NCI-H226 (cell line): ENCODE measurements at regions not wholly inside any gene's neighbourhood (a gene's known extent, or its start where the extent isn't known, plus 50 kb on each side); places are given as distances from the start of the nearest gene placed in this dataset.

Experiments used
- DNase-seq: peaks from one replicate; pipeline ENCODE4 v3.0.0-alpha.2; 2015

- DNase-seq: no peak
These were observed 150.0 kb upstream of the CST7 start for GRCh38 chr20:24798930-24799705.

- no peak for DNase-seq
These were observed 149.0 kb upstream of the CST7 start for GRCh38 chr20:24799971-24800580.

DNA sequence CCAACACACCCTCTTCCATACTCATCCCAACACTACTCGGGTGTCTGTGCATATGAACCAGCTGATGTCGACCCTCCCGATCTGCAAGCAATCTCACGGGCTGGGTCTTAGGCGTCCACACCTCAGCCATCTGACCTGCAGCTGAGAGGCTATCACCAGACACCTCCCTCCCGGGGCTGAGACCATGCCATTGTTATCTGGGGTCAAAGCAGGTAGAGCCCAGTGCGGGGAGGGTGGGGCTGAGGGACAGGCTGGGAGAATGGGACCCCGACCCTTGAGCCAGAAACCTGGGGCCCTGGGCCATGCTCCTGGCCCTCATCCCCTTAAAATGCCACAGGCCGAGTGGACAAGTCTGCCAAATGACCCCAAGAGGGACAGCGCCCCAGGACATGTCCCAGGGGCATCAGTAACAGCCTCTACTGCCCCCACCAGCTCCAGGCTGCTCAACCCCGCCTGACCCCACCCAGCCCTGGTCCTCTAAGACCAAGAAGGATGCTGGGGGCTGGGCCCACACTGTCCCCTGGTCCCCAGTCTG lies 146.7 kb upstream of the CST7 start:
- DNase-seq: no peak

GRCh38 chr20:24804481-24805206 lies 144.4 kb upstream of the CST7 start:
- DNase-seq: no peak

DNA sequence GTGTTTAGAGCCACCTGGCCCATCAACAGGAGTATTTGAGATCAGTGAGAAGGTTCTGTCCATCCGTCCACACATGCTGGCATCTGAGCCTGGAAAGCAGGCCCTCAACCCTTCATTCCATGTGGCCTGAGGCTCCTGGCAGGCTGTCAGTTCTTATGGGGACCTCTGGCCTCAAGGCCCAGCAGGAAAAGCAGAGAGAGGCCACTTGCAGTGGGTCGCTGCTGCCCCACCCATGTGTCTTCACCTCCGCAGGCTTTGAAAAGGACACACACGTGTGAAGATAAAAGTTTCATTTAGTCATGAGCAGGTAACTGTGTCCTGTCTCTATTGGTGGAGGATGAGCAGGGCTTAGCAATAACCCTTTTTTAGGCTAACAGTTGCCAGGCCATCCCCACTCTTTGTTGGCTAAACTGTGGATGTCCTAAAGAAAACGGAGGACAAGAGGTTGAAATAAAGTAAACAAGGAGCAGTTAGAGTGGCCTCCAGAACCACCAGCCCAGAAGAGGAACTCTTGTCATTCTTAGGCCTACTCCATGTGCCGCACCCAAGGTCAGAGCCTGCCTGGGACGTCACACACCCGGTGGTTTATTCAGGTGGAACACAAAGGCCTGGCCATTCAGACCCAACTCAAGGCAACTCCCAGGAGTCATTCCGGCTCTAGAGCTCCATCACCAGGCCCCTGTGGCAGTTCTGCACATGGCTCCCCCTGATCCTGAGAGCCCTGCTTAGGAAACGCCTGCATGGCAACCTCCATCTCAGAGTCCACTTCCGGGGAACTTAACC lies 143.4 kb upstream of the CST7 start:
- no peak for DNase-seq

- DNase-seq: no peak
These were observed 142.1 kb upstream of the CST7 start for GRCh38 chr20:24806705-24807676.

DNA sequence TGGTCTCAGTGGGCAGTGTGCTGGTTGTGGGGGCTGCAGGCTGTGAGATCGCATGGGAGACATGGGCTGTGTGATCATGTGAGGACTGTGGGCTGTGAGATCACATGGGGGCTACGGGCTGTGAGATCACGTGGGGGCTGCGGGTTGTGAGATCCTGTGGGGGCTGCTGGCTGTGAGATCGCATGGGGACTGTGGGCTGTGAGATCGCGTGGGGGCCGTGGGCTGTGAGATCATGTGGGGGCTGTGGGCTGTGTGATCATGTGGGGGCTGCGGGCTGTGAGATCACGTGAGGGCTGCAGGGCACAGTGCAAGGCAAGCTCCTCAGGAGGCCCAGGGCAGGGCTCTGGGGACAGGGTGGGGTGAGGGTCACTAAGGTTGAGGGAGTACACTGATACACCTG lies 140.5 kb upstream of the CST7 start:
- no peak for DNase-seq

- no peak for DNase-seq
These were observed 139.5 kb upstream of the CST7 start for GRCh38 chr20:24809606-24810005.

DNA sequence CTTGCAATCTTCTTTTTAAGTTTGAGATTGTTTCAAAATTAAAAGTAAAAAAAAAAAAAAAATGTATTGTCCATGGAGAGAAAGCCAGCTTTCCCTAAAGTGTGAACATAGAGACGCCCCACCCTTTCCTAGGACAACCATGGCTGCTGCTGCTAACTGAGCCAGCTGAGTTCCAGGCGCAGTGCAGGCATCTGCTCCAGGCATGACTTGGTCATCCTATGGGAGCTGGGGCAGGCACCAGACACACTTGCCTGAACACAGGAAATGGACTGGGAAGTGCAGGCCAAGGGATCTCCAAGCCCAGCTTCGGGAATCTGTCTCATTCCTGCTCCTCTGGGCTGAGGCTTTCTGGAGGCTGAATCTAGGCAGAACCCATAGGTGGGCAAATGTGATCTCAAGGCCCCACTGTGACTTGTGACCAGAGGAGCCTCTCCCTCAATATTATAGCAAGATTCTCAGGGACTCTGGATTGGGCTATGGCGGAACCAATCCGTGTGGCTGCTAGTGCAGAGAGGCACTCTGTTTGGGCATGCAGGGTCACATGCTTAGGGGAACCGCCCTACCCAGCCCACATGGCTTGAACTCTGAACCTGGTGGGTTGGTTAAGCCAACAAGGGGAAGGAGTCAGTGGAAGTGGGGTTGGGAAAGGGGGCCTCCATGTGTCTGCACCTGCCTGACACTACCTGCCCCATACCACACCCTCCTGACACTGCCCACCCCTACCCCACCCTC lies 138.2 kb upstream of the CST7 start:
- DNase-seq: no peak

GRCh38 chr20:24812373-24812772 lies 136.7 kb upstream of the CST7 start:
- DNase-seq: no peak

- DNase-seq: no peak
These were observed 136.0 kb upstream of the CST7 start for GRCh38 chr20:24813080-24813479.

DNA sequence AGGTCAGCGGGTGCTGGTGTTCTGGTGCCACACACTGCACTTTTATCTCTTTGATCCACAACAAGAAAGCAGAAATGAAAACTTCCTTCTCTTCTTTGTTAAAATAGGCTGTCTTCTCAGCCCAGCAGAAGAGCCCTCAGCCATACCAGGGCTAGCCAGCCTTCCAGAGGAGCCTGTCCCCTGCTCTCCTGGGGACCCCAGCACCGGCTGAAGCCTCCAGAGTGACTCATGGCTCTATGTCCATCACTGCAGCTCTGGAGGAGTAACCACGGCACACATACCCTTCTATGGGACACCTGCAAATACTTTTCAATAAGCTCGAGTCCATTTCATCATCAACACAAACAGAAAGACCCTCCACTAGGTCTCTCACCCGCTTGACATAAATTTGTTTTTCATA lies 135.6 kb upstream of the CST7 start:
- no peak for DNase-seq

DNA sequence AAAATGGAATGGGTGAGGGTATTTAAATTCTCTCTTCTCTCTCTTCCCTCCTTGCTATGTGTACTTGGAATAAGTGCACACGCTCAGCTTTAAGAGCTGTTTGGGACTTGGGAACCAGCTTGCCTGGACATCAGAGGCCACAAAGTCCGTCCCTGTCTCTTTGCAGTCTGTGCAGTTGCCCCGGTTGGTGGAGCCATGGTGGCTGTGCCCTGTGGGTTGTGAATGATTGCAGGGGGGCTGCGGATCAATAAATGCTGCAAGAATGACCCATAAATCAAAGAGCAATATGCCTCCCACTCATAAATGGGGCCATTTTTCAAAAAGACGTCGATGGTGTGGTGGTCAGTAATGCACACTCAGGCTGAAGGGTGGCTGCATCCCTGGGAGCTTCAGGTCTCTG lies 135.1 kb upstream of the CST7 start:
- no peak for DNase-seq

GRCh38 chr20:24814556-24815195 lies 134.4 kb upstream of the CST7 start:
- no peak for DNase-seq

GRCh38 chr20:24815196-24815815 lies 133.8 kb upstream of the CST7 start:
- DNase-seq: no peak

DNA sequence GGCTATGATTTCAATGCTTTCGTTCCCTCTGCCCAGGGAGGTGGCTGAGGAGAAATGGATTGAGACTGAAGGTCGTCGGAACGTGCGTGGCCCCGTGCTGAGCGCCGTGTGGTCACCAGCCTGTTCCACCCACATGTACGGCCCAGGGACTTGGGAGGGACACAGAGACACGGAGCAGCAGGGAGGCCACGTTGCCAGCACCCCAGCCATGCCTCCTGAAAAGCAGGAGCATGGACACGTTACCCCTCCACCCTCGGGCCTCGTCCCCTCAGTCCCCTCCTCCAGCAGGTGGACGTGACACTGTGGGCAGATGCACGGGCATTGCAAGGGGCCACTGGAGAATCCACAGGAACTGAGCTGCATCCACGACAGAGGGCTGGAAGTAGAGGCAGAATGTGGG lies 133.1 kb upstream of the CST7 start:
- no peak for DNase-seq

- no peak for DNase-seq
These were observed 132.6 kb upstream of the CST7 start for GRCh38 chr20:24816431-24816830.

DNA sequence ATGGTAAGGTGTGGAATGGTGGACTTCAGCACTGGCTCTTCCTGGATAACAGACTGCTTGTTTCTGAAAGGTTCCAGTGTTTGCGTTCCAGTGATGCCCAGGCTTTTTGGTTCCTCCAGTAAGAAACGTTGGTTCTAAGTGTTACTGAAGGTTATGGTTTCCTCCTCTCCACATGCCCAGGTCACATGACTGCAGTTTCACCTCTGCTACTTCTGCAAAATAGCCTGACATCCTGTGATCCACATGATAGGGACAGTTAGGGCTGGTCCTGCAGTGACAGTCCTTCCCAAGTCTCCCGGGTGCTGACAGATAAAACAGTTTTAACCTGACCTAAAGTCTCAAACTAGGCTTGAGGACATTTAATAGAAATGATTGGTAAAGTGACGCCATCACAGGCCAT lies 132.2 kb upstream of the CST7 start:
- DNase-seq: no peak

DNA sequence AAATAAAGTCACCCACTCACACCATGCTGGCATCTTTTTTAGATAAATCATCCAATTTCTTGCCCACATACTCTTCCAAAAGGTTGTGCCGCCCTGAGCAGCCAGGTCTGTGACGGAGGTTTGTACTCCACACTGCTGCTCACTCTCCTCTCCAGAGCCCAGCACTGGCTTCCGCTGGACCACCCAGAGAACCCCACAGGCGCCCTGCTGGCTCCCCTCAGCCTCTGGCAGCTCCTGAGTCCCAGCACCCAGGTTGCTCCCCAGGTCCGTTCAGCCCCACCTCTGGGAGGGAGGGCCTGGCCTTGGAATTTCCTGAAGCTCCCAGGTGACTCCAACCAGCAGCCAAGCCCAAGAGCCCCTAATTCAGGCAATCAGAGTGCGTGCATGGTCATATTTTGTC lies 131.7 kb upstream of the CST7 start:
- no peak for DNase-seq

DNA sequence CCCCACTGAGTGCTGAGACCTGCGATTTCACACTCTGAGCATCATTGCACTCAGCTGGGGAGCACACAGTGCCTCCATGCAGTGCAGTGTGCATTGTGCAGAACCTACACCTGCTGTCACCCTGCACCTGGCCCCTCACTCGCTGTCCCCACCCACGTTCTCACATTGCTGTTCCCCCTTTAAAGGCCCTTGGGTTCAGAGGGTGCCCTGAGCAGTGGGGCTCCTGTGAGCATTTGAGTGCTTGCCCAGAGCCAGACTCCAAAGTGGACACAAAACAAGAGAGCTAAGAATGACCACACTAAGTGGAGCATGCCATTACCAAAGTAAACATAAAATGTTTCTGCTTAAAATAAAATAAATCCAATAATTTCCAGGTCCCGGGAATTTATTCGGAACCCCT lies 131.0 kb upstream of the CST7 start:
- no peak for DNase-seq
